HepG2 (cell line): ENCODE measurements at regions not wholly inside any gene's neighbourhood (a gene's known extent, or its start where the extent isn't known, plus 50 kb on each side); places are given as distances from the start of the nearest gene placed in this dataset.

Source experiments
- ATAC-seq: fragments of 200-7000 bp; cut with Tn5 transposase; 3 replicates; pipeline ENCODE4 v1.9.1; 2020; ENCODE audit warnings: mild to moderate bottlenecking, moderate library complexity
- BruUV-seq: library from RNA; stranded (reverse); fragments of 400-500 nt; replicated peaks from 2 replicates; lab custom pipeline; 2021; lab: Mats Ljungman, UMichigan
- CTCF ChIA-PET: fragments of 300-600 bp; formaldehyde crosslinking; extraction: SDS; loops from one replicate; lab custom pipeline; 2021; ENCODE audit warnings: low total read pairs, inconsistent platforms, low intra/inter-chr PET ratio; lab: Yijun Ruan, JAX
- POLR2A ChIA-PET: fragments of 350-600 bp; sonication (Branson Sonifier 250); formaldehyde crosslinking; loops from one replicate; lab custom pipeline; 2020; ENCODE audit warnings: antibody characterized with exemption, inconsistent platforms; lab: Yijun Ruan, JAX
- DNase-seq: peaks from one replicate; pipeline ENCODE4 v3.0.0-alpha.2; 2015; ENCODE audit warnings: low spot score
- FAIRE-seq: peaks from 3 replicates; lab custom pipeline; 2011; peaks lifted over from hg19 to GRCh38; lab: Jason Lieb, UNC
- H2AFZ ChIP-seq: one replicate; pipeline ENCODE4 v1.6.1; 2011; ENCODE audit warnings: low read length, inconsistent platforms
- H3K27ac ChIP-seq: fragments of 300-600 bp; 3 replicates; pipeline ENCODE4 v1.8.0; 2011; ENCODE audit warnings: mixed run types, mild to moderate bottlenecking, mixed read lengths, low read length, inconsistent platforms; ENCODE audit not compliant: insufficient read depth; ENCODE audit errors: extremely low read length
- H3K27me3 ChIP-seq, 2 experiments: fragments of 200-600 bp in 1 of 2; 2 replicates in 1 of 2; 3 replicates in 1 of 2; pipeline versions ENCODE4 v1.6.0 to v1.8.0; 2011; ENCODE audit warnings: low read length in 2 of 2, mild to moderate bottlenecking in 2 of 2, moderate library complexity in 2 of 2, inconsistent platforms in 1 of 2; ENCODE audit not compliant: insufficient read depth in 2 of 2, control insufficient read depth in 1 of 2
- H3K36me3 ChIP-seq, 2 experiments: fragments of 200-600 bp in 1 of 2; replicated peaks in 1 of 2; 2 replicates in 1 of 2; 3 replicates in 1 of 2; pipeline versions ENCODE4 v1.5.1 to v1.8.0; 2011; ENCODE audit warnings: low read length in 2 of 2, inconsistent platforms in 1 of 2; ENCODE audit not compliant: insufficient read depth in 2 of 2, control insufficient read depth in 1 of 2
- H3K4me1 ChIP-seq: 2 replicates; pipeline ENCODE4 v1.5.1; 2012; ENCODE audit warnings: low read length, inconsistent platforms; ENCODE audit not compliant: insufficient read depth
- H3K4me2 ChIP-seq: 2 replicates; pipeline ENCODE4 v1.6.0; 2011; ENCODE audit warnings: low read depth, low read length, inconsistent platforms
- H3K4me3 ChIP-seq, 3 experiments: fragments of 200-600 bp in 1 of 3; sonication (generic), shearing (Covaris generic) in 1 of 3; replicated peaks in 1 of 3; 2 replicates each; pipeline ENCODE4 v1.5.1; 2011 to 2016; ENCODE audit warnings: low read length in 3 of 3, inconsistent platforms in 2 of 3, low read depth in 2 of 3, mild to moderate bottlenecking in 2 of 3, control low read depth in 1 of 3, mixed read lengths in 1 of 3; ENCODE audit not compliant: insufficient read depth in 1 of 3
- H3K79me2 ChIP-seq: one replicate; pipeline ENCODE4 v1.6.1; 2011; ENCODE audit warnings: low read length, inconsistent platforms; ENCODE audit not compliant: insufficient read depth
- H3K9ac ChIP-seq: 2 replicates; pipeline ENCODE4 v1.6.0; 2011; ENCODE audit warnings: mild to moderate bottlenecking, low read depth, low read length, inconsistent platforms; ENCODE audit not compliant: insufficient read depth
- H3K9me3 ChIP-seq: 2 replicates; pipeline ENCODE4 v1.5.1; 2012; ENCODE audit warnings: mild to moderate bottlenecking, low read length
- H4K20me1 ChIP-seq: 2 replicates; pipeline ENCODE4 v1.6.0; 2011; ENCODE audit warnings: inconsistent platforms, mild to moderate bottlenecking, low read length, moderate library complexity; ENCODE audit not compliant: insufficient read depth
- ATF7 ChIP-seq, 2 experiments: fragments of 450-650 bp in 1 of 2; sonication (generic) in 1 of 2; formaldehyde crosslinking in 1 of 2; IDR thresholded peaks; 2 replicates each; pipeline versions ENCODE4 v1.4.0 to v1.6.1; 2016 to 2020; ENCODE audit warnings: antibody characterized with exemption in 1 of 2, mild to moderate bottlenecking in 1 of 2, missing genetic modification reagents in 1 of 2
- FLYWCH1 ChIP-seq: sonication (generic); formaldehyde crosslinking; IDR thresholded peaks from 2 replicates; pipeline ENCODE4 v1.8.1; 2023; ENCODE audit warnings: mild to moderate bottlenecking, missing genetic modification reagents
- FUBP1 ChIP-seq: sonication (generic); formaldehyde crosslinking; IDR thresholded peaks from 2 replicates; pipeline ENCODE4 v1.5.1; 2020; ENCODE audit warnings: missing genetic modification reagents, mild to moderate bottlenecking, borderline replicate concordance
- GFI1 ChIP-seq: sonication (generic); formaldehyde crosslinking; IDR thresholded peaks from 2 replicates; pipeline ENCODE4 v1.5.0; 2020; ENCODE audit warnings: missing genetic modification reagents, mild to moderate bottlenecking, borderline replicate concordance
- PHB2 ChIP-seq: fragments of 450-650 bp; IDR thresholded peaks from 2 replicates; pipeline ENCODE4 v1.6.1; 2018; ENCODE audit not compliant: partially characterized antibody
- STAT6 ChIP-seq: sonication (generic); formaldehyde crosslinking; IDR thresholded peaks from 2 replicates; pipeline ENCODE4 v1.4.0; 2020; ENCODE audit warnings: missing genetic modification reagents, mild to moderate bottlenecking, borderline replicate concordance
- TBL1XR1 ChIP-seq: fragments of 150-350 bp; IDR thresholded peaks from 2 replicates; pipeline ENCODE4 v1.6.1; 2014; ENCODE audit warnings: borderline replicate concordance, low read length; ENCODE audit not compliant: partially characterized antibody
- ZFP82 ChIP-seq: sonication (generic); formaldehyde crosslinking; IDR thresholded peaks from 2 replicates; pipeline ENCODE4 v1.5.1; 2020; ENCODE audit warnings: mild to moderate bottlenecking, missing genetic modification reagents, borderline replicate concordance
- ZKSCAN5 ChIP-seq: sonication (generic); formaldehyde crosslinking; IDR thresholded peaks from 2 replicates; pipeline ENCODE4 v1.5.1; 2020; ENCODE audit warnings: mild to moderate bottlenecking, missing genetic modification reagents
- ZKSCAN8 ChIP-seq: IDR thresholded peaks from 2 replicates; pipeline ENCODE4 v1.6.1; 2016; ENCODE audit warnings: borderline replicate concordance, missing genetic modification reagents, missing compliant biosample characterization
- ZNF260 ChIP-seq: sonication (generic); formaldehyde crosslinking; IDR thresholded peaks from 2 replicates; pipeline ENCODE4 v1.4.0; 2020; ENCODE audit warnings: missing genetic modification reagents, low read depth, mild to moderate bottlenecking, borderline replicate concordance
- ZNF33B ChIP-seq: sonication (generic); formaldehyde crosslinking; IDR thresholded peaks from 2 replicates; pipeline ENCODE4 v1.5.1; 2020; ENCODE audit warnings: mild to moderate bottlenecking, missing genetic modification reagents
- ZNF737 ChIP-seq: sonication (generic); formaldehyde crosslinking; IDR thresholded peaks from 2 replicates; pipeline ENCODE4 v1.5.0; 2020; ENCODE audit warnings: missing genetic modification reagents, mild to moderate bottlenecking, borderline replicate concordance
- ZSCAN9 ChIP-seq: IDR thresholded peaks from 2 replicates; pipeline ENCODE4 v1.6.1; 2016; ENCODE audit warnings: borderline replicate concordance
- WGBS: methylation state at CpG from one replicate; pipeline ENCODE4 v1.1.6; 2017; ENCODE audit warnings: low lambda C conversion rate; 5-methylcytosine and 5-hydroxymethylcytosine counted together
- in situ Hi-C: cut with HindIII; loops from 2 replicates; pipeline ENCODE4 v1.10.0; 2017; ENCODE audit warnings: low pct_unique_long_range_greater_than_20kb; ENCODE audit not compliant: extremely low pct_ligation_motif_present
- intact Hi-C: fragments of 100-400 bp; cut with micrococcal nuclease; formaldehyde crosslinking; loops from one replicate; pipeline ENCODE4 v1.10.0; 2022; ENCODE audit not compliant: unreplicated experiment

GRCh38 chr10:2543142-2543886 lies 524.0 kb upstream of the PFKP start:
- Histone ChIP-seq H3K27me3 (peaks cover 1 to 9% of the 10 kb centered on the region in 2 experiments; a peak in 2 of 5 replicates), H3K36me3 (no peaks in the 10 kb centered on the region), H2AFZ (no peak overlapping the region), H3K9ac (no peak overlapping the region), H3K27ac (no peak overlapping the region), H3K9me3 (no peaks in the 10 kb centered on the region), H3K4me3 (no peak overlapping the region), H4K20me1 (no peaks in the 10 kb centered on the region), H3K79me2 (no peaks in the 10 kb centered on the region), H3K4me1 (no peaks in the 10 kb centered on the region), H3K4me2 (no peak overlapping the region)
- BruUV-seq: no TSS peak
- ATAC-seq: no peak
- no peak for FAIRE-seq
- 36% methylated on average over 17 of the region's 17 CpGs for WGBS
- in situ Hi-C loops (no loop called here), intact Hi-C loops (no loop called here)
- TF ChIP-seq ZKSCAN8 (CRISPR knock-in tag) (no peak), ZSCAN9 (CRISPR knock-in tag) (no peak), FUBP1 (CRISPR knock-in tag) (no peak), ZNF33B (no peak), ZNF737 (no peak), ZNF260 (CRISPR knock-in tag) (no peak), FLYWCH1 (CRISPR knock-in tag) (no peak), PHB2 (no peak), GFI1 (CRISPR knock-in tag) (no peak), ZFP82 (no peak), ZKSCAN5 (CRISPR knock-in tag) (no peak), ATF7 (IDR thresholded peaks at IDR 0.05) (no peak), ATF7 (CRISPR knock-in tag; IDR thresholded peaks at IDR 0.05) (no peak), STAT6 (CRISPR knock-in tag) (no peak), TBL1XR1 (no peak)
- no peak for DNase-seq
- CTCF ChIA-PET: no interaction called here
- POLR2A ChIA-PET: no interaction called here
